GM18867 (cell line): ENCODE measurements at regions not wholly inside any gene's neighbourhood (a gene's known extent, or its start where the extent isn't known, plus 50 kb on each side); places are given as distances from the start of the nearest gene placed in this dataset.
"Not testable (repeated sequence)": the region's sequence is repeated elsewhere in the genome, so short reads cannot be mapped to it uniquely, and the experiment has no call there.

Experiments used
- ATAC-seq: cut with Tn5 transposase; IDR thresholded peaks from one replicate; pipeline ENCODE4 v1.9.1; 2021; ENCODE audit warnings: mild to moderate bottlenecking, moderate library complexity; ENCODE audit not compliant: unreplicated experiment

DNA sequence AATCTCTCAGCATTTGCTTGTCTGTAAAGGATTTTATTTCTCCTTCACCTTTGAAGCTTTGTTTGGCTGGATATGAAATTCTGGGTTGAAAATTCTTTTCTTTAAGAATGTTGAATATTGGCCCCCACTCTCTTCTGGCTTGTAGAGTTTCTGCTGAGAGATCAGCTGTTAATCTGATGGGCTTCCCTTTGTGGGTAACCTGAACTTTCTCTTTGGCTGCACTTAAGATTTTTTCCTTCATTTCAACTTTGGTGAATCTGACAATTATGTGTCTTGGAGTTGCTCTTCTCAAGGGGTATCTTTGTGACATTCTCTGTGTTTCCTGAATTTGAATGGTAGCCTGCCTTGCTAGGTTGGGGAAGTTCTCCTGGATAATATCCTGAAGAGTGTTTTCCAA lies 189.4 kb downstream of the TTC6 start:
- ATAC-seq: not testable (repeated sequence)

DNA sequence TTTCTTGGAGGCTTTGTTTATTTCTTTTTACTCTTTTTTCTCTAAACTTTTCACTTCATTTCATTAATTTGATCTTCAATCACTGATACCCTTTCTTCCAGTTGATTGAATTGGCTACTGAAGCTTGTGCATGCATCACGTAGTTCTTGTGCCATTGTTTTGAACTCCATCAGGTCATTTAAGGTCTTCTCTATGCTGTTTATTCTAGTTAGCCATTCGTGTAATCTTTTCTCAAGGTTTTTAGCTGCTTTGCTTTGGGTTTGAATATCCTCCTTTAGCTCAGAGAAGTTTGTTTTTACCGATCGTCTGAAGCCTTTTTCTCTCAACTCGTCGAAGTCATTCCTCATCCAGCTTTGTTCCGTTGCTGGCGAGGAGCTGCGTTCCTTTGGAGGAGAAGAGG lies 189.9 kb downstream of the TTC6 start:
- ATAC-seq: not testable (repeated sequence)

DNA sequence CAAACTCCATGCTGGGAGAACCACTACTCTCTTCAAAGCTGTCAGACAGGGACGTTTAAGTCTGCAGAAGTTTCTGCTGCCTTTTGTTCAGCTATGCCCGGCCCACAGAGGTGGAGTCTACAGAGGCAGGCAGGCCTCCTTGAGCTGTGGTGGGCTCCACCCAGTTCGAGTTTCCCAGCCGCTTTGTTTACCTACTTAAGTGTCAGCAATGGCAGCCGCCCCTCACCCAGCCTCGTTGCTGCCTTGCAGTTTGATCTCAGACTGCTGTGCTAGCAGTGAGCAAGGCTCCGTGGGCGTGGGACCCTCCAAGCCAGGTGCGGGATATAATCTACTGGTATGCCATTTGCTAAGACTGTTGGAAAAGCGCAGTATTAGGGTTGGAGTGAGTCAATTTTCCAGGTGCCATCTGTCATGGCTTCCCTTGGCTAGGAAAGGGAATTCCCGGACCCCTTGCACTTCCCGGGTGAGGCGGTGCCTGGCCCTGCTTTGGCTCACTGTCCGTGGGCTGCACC lies 190.7 kb downstream of the TTC6 start:
- not testable (repeated sequence) for ATAC-seq

DNA sequence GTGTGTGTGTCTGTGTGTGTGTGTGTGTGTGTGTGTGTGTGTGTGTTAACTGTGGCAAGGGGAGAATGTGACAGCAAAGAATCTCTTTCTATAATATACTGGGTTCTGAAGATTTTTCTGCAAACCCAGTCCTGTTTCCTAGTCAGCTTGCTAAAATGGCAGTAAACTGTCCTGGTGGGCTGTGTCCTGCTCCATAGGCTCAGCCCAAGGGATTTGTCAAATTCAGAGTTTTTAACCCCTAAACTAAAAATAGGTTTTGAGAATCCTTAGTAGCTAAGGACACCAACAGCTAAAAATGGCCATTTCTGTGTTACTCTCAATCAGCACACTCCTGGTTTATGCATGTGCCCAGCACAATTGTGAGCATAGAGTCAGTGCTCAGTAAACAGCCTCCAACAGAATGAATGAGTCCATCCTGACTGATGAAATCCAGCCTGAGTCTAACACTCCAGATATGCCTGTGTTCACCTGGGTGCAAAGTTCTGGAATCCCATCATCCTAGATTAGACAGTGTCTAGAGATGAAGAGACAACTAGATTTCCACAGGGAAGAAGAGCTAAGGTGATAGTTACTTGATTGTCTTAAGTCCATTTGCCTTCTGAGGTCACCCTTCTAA lies 192.6 kb downstream of the TTC6 start:
- no peak for ATAC-seq

DNA sequence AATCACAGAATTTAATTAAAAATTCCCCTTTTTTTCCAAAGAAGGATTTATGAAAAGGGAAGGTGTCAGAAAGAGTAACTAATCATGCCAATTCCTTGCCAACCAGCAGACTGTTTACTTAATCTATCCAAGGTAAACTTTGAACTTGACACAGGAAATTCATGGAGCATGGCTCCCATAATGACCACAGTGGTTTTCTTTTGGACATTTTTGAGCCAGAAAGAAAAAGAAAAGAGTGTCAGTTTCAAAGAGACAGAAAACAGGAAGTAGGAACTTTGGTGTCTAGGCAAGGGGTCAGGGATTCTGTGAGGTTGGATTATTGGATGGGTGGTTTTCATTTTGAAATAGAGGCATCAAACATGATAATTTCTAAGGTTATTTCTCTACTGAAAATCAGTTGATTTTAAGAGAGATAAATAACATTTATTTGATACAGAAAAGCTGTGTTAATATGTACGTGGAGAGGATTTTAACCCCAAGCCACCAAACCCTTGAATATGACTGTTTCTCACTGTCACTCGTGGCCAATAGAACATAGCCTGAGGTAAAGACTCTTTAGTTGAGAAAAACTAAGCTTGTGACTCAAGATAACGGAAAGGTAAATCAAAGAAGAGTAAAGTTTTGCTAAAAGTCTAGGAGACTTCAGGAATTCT lies 196.1 kb downstream of the TTC6 start:
- ATAC-seq: no peak

DNA sequence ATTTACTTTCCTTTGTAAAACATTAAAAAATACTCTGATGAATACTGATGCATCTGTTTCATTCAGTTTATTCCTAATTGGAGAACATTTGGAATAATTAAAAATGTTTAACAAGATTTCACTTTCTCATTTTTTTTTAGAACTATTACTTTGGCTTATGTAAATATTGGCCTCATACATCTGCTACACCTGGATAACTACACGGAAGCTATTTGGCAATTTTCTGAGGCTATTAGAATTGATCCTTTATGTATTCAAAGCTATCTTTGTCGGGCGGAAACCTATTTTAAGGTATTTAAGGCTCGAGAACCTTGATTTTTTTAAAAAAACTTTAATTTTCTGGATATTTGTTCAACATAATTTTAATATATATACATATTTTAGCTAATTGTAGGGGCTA lies 196.7 kb downstream of the TTC6 start:
- no peak for ATAC-seq

DNA sequence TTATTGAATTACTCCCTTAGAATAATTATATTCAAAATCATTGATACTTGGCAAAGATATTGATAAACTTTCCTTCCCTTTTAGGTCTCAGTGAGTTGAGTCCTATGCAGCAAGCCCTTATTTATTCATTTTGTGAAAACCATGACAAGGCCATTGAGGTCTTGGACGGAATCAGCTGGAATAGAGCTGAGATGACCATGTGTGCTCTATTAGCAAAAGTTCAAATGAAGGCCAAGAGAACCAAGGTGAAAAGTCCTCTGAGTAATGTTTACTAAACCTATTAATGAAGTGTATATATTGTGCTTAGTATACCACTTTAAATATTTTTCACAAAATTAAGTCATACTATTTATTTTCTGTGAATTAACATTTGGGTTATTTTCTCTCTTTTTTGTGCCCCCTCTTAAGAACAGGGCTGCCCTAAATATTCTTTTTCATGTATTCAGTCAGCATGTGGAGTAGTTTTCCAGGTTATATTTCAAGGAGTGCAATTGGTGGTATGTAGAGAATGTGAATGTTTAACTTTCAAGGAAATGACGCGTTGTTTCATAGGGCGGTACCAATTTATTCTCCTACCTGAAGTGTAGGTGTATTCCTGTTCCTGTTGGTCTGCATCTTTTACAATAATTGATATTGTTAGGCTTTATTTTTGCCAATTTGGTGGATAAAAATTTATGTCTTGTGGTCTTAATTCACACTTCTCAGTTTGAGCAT lies 201.4 kb downstream of the TTC6 start:
- no peak for ATAC-seq

DNA sequence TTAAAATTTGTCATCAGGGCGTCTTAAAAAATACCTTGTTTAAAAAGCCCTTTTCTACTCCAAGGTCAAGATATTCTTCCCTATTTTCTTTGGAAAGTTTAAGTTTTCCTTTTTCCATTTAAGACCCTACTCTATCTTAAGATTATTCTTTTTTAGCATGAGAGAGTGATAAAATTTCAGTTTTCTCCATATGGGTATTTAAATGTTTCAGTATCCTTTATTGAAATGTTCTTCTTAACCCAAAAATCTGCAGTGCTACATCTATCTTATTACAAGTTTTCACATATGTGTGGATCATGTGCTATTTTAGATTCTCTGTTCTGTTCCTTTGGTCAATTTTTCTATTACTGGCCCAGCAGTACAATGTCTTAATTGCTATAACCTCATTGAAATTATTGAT lies 202.2 kb downstream of the TTC6 start:
- ATAC-seq: no peak

DNA sequence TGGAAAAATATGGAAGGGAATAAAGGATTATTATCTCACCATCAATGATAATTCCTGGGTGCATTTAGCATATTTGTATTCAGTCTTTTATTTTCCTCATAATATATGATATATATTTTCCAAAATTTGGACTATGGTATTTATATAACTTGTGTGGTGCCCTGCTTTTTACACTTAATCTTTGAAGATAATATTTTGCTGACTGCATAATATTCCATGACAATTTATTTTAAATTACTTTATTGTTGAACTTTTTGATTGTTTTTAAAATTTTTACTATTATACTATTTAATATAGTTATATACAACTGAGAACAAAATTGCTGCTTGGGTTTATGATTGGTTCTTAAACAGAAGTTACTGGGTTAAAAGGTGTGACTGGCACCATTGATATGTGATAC lies 212.3 kb downstream of the TTC6 start:
- no peak for ATAC-seq

DNA sequence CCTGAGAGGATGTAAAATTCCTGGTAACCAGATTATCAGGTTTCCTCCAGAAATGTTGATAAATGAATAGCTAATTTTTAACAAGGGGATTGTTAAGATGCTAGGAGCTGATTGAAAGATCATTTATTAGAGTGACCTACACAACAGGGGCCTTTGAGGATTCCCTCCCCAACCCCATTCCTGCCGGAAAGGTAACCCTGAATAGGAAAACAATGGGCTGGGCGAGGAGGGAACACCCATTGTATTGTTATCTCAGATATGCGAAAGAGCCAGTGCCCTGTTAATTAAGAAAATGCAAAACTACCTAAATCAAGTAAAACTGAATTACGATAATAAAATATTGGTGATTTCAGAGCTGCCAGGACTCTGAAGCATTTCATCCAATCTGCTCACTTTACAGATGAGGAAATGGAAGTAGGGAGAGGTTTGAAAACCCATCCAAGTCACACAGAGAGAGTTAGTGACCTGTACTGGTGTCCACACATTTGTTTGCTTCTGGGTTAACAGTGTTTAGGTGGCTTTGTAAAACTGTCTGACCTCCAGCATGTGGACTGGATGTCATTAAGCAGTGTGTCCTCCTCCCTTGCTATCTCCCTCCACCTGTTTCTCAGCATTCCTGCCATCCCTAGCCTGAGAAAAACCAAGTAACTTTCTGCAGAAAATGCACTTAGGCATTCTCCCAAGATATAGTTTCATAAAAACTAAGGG lies 214.8 kb downstream of the TTC6 start:
- no peak for ATAC-seq

DNA sequence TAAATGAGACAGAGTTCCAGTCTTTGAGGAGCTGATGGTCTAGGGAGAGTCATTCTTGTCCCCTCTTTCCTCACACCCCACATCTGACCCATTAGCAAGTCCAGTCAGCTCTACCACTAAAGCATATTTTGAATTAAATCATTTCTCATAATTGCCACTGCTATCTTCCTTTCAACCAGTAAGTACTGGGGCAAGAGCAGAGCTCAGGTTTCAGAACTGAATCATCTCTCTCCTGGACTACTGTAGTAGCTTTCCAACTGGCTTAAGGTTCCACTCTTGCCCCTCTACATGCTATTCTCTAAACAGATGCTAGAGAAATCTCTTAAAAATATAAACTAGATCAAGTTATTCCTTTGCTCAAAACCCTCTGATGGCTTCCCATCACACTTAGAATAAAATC lies 218.3 kb downstream of the TTC6 start:
- ATAC-seq: no peak

DNA sequence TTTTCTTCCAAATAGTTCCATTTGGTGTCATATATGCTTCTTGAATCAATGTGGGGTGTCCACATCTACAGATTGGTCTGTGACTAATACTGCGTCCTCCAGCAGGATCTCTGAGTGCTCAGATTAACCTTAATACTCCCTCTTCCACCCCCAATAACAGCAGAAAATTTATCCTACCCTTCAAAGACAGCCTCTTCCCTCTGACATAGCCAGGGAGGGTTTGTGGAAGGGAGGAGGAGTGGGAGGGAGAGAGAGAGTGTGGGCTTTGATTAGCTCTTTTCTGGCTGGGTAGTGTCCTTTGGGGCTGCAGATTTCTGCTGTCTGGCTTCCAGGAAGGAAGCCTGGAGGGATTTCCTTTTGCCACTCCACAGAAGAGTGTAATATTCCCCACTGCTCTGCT lies 220.7 kb downstream of the TTC6 start:
- no peak for ATAC-seq

DNA sequence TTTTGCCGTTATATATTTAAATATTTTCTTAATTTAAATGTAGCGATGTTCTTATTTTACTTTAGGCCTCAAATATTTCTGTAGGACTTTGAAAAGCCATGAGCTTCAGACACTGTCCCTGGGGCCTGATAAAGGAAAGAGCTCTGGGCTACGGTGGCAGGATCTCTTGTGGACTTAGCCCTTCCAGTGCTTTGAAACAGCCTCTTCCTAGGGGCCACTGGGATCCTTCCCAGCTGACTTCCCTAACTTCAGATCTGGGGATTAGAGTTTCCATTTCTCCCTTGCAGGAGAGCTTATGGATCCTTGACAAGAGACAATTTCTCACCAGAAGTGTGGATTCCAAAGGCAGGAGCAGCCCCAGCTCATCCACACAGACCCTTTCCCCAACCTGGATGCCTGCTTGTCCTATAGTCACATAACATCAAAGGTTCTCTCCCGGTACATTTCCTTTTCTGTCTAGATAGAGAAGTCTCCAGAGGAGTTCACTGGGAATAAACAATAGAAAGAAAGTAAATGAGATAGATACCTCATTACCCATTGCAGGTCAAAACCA lies 221.4 kb downstream of the TTC6 start:
- no peak for ATAC-seq

DNA sequence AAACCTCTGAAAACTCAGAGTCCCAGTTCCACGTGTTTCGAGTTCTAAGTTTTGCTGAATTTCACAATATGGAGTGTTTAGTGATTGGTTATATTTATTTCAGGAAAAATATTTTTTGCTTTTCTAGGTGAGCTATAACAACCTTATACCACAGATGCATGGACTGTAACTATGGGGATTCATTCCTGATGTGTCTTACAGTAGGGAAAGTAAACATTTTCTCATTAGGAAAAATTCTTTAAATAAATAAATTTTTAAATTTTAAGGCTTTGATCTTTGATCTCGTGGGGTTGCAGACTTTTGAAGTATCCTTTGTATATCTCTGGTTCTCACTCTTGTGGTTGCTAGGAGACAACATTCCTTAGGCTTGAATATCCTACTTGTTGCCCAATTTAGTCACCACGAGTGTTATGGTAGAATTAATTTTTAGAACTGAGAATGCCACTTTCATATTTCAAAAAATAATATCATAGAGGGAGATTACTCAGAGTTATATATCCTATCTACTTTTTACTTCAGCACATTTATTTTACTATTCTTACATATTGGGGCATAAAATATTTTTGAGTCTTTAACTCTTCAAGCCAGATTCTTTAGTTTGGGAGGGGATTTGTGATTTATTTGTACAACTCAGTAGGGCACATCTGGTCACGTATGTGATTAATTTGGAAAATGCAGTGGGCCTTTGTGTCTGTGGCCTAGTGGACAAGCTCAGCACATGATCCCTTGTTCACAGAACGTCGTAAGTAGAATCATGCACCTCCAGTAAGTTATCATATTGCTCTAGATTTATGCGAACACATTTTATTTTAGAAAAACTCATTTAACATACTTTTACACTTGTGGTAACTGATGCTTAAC lies 224.0 kb downstream of the TTC6 start:
- ATAC-seq: no peak

DNA sequence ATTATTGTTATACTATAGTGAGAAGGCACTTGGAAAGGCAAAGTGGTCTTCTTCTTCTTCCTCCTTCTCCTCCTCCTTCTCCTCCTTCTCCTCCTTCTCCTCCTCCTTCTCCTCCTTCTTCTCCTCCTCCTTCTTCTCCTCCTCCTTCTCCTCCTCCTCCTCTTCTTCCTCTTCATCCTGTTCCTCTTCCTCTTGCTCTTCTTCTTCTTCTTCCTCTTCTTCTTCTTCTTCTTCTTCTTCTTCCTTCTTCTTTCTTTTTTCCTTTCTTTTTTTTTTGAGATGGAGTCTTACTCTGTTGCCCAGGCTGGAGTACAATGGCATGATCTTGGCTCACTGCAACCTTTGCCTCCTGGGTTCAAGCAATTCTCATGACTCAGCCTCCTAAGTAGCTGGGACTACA lies 225.4 kb downstream of the TTC6 start:
- ATAC-seq: not testable (repeated sequence)

DNA sequence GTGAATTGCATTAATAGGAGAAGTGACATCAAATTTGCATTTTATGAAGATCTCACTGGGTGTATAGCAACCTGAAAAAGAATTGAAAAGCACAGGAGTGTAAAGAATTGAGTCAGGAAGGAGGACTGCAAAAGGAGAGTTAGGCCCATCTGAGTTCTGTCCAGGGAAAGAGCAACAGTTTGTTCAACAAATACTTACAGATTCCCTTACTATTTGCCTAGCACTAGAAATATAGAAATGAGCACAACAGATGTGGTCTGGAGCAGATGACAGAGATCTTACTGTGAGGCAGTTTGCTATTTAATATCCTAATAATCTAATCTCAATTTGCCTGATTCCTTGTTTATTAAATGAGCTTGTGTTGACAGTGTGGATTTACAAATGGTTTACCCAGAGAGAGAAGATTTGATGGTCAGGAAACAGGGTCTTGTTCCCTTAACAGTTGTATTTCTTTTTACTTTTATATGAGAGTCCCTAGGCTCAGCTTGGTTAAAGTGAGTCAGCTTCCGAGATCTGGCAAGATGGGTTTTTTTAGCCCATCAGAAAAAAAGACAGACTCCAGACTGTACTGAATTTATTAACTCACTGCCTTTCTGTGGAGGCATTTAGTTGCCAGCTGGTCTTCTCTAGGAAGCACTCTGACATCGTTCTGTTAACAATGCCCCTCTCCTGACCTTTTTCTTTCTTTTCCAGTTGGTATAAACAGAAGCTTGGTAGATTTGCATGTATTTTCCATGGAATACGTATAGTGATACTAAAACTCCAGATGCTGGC lies 229.7 kb downstream of the TTC6 start:
- ATAC-seq: no peak

DNA sequence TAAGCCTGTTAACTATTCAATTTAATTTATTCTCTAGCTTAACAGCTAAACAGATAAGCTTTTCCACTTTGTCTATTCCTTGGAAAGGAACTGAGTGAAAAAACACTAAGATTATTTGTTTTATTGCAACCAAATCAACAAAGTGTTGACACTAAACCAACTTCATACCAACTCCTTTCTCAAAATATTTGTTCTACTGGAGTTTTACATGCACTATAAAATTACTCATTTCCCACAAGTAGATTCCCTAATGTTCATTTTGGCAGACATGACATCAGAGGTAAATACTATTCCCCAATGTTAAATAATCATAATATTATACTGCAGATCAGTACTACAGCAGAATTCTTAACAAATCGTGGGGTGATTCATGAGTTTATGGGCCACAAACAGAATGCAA lies 231.4 kb downstream of the TTC6 start:
- ATAC-seq: no peak

DNA sequence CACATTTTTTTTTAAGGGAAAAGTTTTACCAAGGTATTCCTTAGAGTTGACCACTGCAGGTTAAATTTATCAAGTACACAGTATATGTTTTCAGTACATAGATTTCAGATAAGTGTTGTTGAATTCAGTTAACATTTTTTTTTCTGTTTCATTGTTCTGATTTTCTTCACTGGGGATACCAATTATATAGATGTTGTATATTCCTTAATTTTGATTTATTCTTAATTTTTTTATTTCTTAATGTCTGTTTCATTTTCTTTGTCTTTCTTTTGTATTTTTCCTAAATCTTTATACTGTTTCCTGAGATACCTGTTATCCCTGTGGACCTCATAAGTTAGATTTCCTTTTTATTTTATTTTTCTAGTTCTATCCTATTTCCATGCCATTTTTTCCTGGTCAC lies 234.8 kb downstream of the TTC6 start:
- no peak for ATAC-seq

DNA sequence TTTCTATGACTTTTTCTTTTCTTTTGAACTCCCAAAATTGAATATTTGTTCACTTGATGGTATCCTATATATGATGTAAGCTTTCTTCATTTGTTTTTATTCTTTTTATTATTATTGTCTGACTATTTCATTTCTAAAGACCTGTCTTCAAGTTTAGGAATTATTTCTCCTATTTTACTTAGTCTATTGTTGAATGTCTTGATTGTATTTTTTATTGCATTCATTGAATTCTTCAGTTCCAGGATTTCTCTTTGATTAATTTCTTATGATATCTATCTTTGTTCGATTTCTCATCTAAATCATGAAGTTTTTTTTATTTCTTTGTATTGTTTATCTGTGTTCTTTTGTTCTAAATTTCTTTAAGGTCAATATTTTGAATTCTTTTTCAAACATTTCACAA lies 238.8 kb downstream of the TTC6 start:
- ATAC-seq: no peak

DNA sequence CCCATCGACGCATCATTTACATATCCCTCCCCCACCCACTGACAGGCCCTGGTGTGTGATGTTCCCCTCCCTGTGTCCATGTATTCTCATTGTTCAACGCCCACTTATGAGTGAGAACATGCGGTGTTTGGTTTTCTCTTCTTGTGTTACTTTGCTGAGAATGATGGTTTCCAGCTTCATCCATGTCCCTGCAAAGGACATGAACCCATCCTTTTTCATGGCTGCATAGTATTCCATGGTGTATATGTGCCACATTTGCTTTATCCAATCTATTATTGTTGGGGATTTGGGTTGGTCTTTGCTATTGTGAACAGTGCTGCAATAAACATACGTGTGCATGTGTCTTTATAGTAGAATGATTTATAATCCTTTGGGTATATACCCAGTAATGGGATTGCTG lies 243.3 kb downstream of the TTC6 start:
- ATAC-seq: not testable (repeated sequence)
